HG03565 (cell line): ENCODE measurements at regions not wholly inside any gene's neighbourhood (a gene's known extent, or its start where the extent isn't known, plus 50 kb on each side); places are given as distances from the start of the nearest gene placed in this dataset.

ENCODE experiments used
- ATAC-seq: cut with Tn5 transposase; IDR thresholded peaks from one replicate; pipeline ENCODE4 v1.9.1; 2021; ENCODE audit warnings: mild to moderate bottlenecking, moderate library complexity; ENCODE audit not compliant: unreplicated experiment

GRCh38 chr17:79186406-79186805 is 111.8 kb downstream of the ENGASE start:
- no peak for ATAC-seq

- ATAC-seq, result no peak
These were observed 111.0 kb downstream of the ENGASE start for GRCh38 chr17:79185671-79186070.

- no peak for ATAC-seq
These were observed 109.6 kb downstream of the ENGASE start for GRCh38 chr17:79184219-79184618.

- ATAC-seq, result no peak
These were observed 108.9 kb downstream of the ENGASE start for GRCh38 chr17:79183293-79184158.

- no peak for ATAC-seq
These were observed 108.3 kb downstream of the ENGASE start for GRCh38 chr17:79183043-79183292.

GRCh38 chr17:79182176-79183042 is 107.8 kb downstream of the ENGASE start:
- ATAC-seq, result no peak

GRCh38 chr17:79180358-79181005 is 105.9 kb downstream of the ENGASE start:
- no peak for ATAC-seq

GRCh38 chr17:79179334-79179733 is 104.7 kb downstream of the ENGASE start:
- no peak for ATAC-seq

- no peak for ATAC-seq
These were observed 103.3 kb downstream of the ENGASE start for GRCh38 chr17:79177877-79178276.

GRCh38 chr17:79176792-79177601 is 102.4 kb downstream of the ENGASE start:
- ATAC-seq, result no peak

- no peak for ATAC-seq
These were observed 100.6 kb downstream of the ENGASE start for GRCh38 chr17:79174905-79175856.

GRCh38 chr17:79174193-79174765 is 99.7 kb downstream of the ENGASE start:
- ATAC-seq, result no peak

- ATAC-seq, result no peak
These were observed 96.6 kb downstream of the ENGASE start for GRCh38 chr17:79171188-79171587.

- ATAC-seq, result no peak
These were observed 95.2 kb downstream of the ENGASE start for GRCh38 chr17:79169861-79170260.

GRCh38 chr17:79169366-79169765 is 94.7 kb downstream of the ENGASE start:
- ATAC-seq, result no peak

GRCh38 chr17:79168486-79169055 is 93.9 kb downstream of the ENGASE start:
- ATAC-seq, result no peak

- ATAC-seq, result no peak
These were observed 92.9 kb downstream of the ENGASE start for GRCh38 chr17:79167486-79167885.

GRCh38 chr17:79165756-79166473 is 91.3 kb downstream of the ENGASE start:
- ATAC-seq, result no peak
